Activated B cell treated with CpG ODN at 0.5 μM for 24 hours (primary cell): ENCODE measurements at regions not wholly inside any gene's neighbourhood (a gene's known extent, or its start where the extent isn't known, plus 50 kb on each side); places are given as distances from the start of the nearest gene placed in this dataset.

Source experiments
- ATAC-seq: fragments of 200-7000 bp; cut with Tn5 transposase; one replicate; pipeline ENCODE4 v1.10.0; 2021; ENCODE audit warnings: low read depth, mild to moderate bottlenecking, moderate library complexity
- CTCF ChIA-PET: fragments of 350-600 bp; sonication (Branson Sonifier 250); formaldehyde crosslinking; loops from one replicate; lab custom pipeline; 2021; ENCODE audit warnings: antibody characterized with exemption; lab: Charles Lee
- POLR2A ChIA-PET: fragments of 350-600 bp; sonication (Branson Sonifier 250); formaldehyde crosslinking; loops from one replicate; lab custom pipeline; 2021; ENCODE audit warnings: antibody characterized with exemption; lab: Charles Lee
- DNase-seq: peaks from one replicate; pipeline ENCODE4 v3.0.0; 2022
- H3K27ac Mint-ChIP-seq: one replicate; pipeline ENCODE4 v1.8.0; 2020; ENCODE audit warnings: mixed read lengths
- H3K27me3 Mint-ChIP-seq: one replicate; pipeline ENCODE4 v1.8.0; 2021; ENCODE audit warnings: mixed read lengths
- H3K36me3 Mint-ChIP-seq: one replicate; pipeline ENCODE4 v1.8.0; 2021; ENCODE audit warnings: low read depth, mixed read lengths
- H3K4me1 Mint-ChIP-seq: one replicate; pipeline ENCODE4 v1.8.0; 2021; ENCODE audit warnings: mixed read lengths
- H3K4me3 Mint-ChIP-seq: one replicate; pipeline ENCODE4 v1.8.0; 2020; ENCODE audit warnings: mild to moderate bottlenecking, mixed read lengths
- H3K9me3 Mint-ChIP-seq: one replicate; pipeline ENCODE4 v1.8.0; 2020; ENCODE audit warnings: mixed read lengths
- intact Hi-C: fragments of 100-400 bp; cut with micrococcal nuclease; formaldehyde crosslinking; loops from one replicate; pipeline ENCODE4 v1.15.1; 2024
- TF ChIP-seq, protein P1 (sequence below): fragments of 200-600 bp; IDR thresholded peaks from one replicate; pipeline ENCODE4 v1.8.0; 2022; ENCODE audit warnings: antibody characterized with exemption, mild to moderate bottlenecking

DNA sequence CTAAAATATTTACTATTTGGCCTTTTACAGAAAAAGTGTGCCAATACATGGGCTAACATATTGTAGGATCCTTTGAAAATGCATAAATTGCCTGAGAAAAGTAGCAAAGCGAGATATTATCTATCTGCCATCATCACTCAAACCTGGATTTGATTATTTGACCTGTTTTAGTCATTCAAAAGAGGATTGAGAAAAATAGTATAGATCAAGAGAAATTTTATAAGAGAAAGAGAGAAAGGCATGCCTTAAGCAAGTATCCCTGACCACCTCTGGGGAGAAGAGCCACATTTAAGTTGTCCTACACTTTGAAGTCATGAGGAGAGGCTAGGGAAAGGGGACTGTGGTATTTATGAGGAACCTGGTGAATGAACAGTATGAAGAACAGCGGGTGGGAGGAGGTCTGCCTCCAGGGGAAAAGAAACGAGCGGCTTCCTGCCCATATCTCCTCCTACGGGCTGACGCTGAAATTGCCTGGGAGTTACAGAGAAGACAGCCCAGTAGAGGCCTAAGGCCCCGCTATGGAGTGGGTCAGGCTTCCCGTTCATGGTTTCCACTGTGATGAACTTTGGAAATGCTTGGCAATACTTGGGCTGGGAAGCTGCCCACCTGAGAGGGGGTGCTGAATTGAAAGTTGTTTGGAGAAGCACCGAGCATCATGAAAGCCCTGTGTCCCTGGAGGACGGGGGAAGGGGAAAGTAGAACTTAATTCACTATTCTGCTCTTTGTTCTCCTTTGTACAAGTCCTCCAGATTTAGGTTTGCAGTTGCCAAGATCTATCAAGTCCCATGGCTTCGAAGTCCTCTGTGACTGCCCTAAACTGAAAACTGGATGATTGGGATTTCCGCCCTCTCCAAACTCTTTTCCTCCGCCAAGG is 106.9 kb upstream of the ACSL4 start:
- ChIA-PET POLR2A (interaction anchor here (0.7 kb wide), 1 partner anchor 15 kb away, joined by 3 read pairs; no protein-coding TSS in a partner anchor), CTCF (no interaction called here)
- Mint-ChIP-seq H3K9me3 (no peaks in the 10 kb centered on the region), H3K27ac (no peak overlapping the region), H3K4me3 (no peak overlapping the region), H3K27me3 (no peaks in the 10 kb centered on the region), H3K36me3 (no peaks in the 10 kb centered on the region), H3K4me1 (peaks cover 5% of the 10 kb centered on the region)
- no peak for ATAC-seq
- intact Hi-C loops: no loop called here
- no peak for DNase-seq
- TF ChIP-seq, protein P1, sequence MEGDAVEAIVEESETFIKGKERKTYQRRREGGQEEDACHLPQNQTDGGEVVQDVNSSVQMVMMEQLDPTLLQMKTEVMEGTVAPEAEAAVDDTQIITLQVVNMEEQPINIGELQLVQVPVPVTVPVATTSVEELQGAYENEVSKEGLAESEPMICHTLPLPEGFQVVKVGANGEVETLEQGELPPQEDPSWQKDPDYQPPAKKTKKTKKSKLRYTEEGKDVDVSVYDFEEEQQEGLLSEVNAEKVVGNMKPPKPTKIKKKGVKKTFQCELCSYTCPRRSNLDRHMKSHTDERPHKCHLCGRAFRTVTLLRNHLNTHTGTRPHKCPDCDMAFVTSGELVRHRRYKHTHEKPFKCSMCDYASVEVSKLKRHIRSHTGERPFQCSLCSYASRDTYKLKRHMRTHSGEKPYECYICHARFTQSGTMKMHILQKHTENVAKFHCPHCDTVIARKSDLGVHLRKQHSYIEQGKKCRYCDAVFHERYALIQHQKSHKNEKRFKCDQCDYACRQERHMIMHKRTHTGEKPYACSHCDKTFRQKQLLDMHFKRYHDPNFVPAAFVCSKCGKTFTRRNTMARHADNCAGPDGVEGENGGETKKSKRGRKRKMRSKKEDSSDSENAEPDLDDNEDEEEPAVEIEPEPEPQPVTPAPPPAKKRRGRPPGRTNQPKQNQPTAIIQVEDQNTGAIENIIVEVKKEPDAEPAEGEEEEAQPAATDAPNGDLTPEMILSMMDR: no peak

DNA sequence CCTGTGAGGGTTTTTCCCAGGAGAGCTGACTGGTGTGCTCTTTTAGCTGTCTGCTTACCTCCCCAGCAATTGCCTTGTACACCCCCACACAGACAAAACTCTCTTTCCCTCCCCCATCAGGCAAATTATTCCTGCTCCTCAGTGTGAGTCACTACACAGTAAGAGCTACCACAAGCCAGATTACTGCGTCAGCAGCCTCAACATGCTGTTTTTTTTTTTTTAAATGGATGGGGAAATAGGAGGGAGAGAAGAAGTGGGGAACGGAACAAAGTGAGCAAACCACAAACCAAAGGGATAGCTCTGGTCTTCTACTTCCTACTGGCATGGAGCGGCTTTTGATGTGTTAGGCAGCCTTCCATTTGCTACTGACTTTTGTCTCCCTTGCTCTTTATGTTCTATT is 107.5 kb upstream of the ACSL4 start:
- ChIA-PET CTCF (no interaction called here), POLR2A (interaction anchor here (0.7 kb wide), 1 partner anchor 14 kb away, joined by 3 read pairs; no protein-coding TSS in a partner anchor)
- DNase-seq (no peak), ATAC-seq (no peak)
- Mint-ChIP-seq H3K9me3 (no peaks in the 10 kb centered on the region), H3K36me3 (no peaks in the 10 kb centered on the region), H3K4me1 (peaks cover 5% of the 10 kb centered on the region), H3K27me3 (no peaks in the 10 kb centered on the region), H3K27ac (no peak overlapping the region), H3K4me3 (no peak overlapping the region)
- TF ChIP-seq, protein P1: no peak
- intact Hi-C loops: no loop called here

- ATAC-seq (no peak), DNase-seq (no peak)
- POLR2A ChIA-PET: no interaction called here
- TF ChIP-seq, protein P1: no peak
- no peaks in the 10 kb centered on the region for H3K9me3 Mint-ChIP-seq
- no peaks in the 10 kb centered on the region for H3K27me3 Mint-ChIP-seq
- no peaks in the 10 kb centered on the region for H3K36me3 Mint-ChIP-seq
- no peak overlapping the region for H3K4me3 Mint-ChIP-seq
- no peak overlapping the region for H3K27ac Mint-ChIP-seq
- peaks cover 5% of the 10 kb centered on the region for H3K4me1 Mint-ChIP-seq
- intact Hi-C loops: no loop called here
- CTCF ChIA-PET: no interaction called here
Observed at GRCh38 chrX:109841257-109841656, 108.2 kb upstream of the ACSL4 start.

DNA sequence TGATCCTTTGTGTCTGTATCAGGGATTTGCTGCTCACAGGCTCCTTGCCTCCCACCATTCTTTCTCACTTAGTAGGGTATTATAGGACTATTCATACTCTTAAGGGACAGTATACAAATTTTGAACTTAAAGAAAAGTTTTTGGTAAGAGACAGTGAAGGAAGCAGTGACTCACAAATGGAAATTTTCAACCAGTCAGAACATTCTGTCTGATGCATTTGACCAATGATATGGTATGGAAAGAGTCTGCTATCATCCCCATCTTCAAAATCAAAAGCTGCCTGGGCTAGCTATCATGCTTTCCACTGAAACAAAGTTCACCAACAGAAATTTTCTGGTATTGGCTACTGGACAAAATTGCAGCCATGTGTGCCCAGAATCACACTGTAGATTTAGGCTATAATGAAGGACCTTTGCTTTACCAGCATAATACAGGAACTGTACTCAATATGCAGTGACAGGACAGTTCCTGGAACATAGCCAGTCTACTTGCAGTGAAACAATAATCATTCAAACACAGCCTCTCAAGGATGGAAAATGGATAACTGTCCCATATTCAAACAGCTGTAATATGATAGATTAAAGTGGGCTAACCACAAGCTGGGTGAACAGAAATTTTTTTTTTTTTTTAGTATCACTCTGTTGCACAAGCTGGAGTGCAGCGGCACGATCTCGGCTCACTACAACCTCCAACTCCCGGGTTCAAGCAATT is 109.0 kb upstream of the ACSL4 start:
- no peaks in the 10 kb centered on the region for H3K36me3 Mint-ChIP-seq
- H3K27me3 Mint-ChIP-seq: no peaks in the 10 kb centered on the region
- no peak for ATAC-seq
- TF ChIP-seq, protein P1: no peak
- no peak overlapping the region for H3K27ac Mint-ChIP-seq
- no peak overlapping the region for H3K4me3 Mint-ChIP-seq
- no peaks in the 10 kb centered on the region for H3K9me3 Mint-ChIP-seq
- peaks cover 5% of the 10 kb centered on the region for H3K4me1 Mint-ChIP-seq
- CTCF ChIA-PET: interaction anchor here (1.4 to 1.7 kb wide), 2 partner anchors 15 to 49 kb away, joined by 4 to 5 read pairs; no protein-coding TSS in a partner anchor
- intact Hi-C loops: no loop called here
- POLR2A ChIA-PET: no interaction called here
- DNase-seq: no peak

- Mint-ChIP-seq H3K27ac (no peak overlapping the region), H3K4me1 (peaks cover 5% of the 10 kb centered on the region), H3K27me3 (no peaks in the 10 kb centered on the region), H3K36me3 (no peaks in the 10 kb centered on the region), H3K9me3 (no peaks in the 10 kb centered on the region), H3K4me3 (no peak overlapping the region)
- ATAC-seq (no peak), DNase-seq (no peak)
- CTCF ChIA-PET: interaction anchor here (1.4 to 1.7 kb wide), 2 partner anchors 14 to 48 kb away, joined by 4 to 5 read pairs; no protein-coding TSS in a partner anchor
- TF ChIP-seq, protein P1: no peak
- intact Hi-C loops: no loop called here
- POLR2A ChIA-PET: no interaction called here
Observed at GRCh38 chrX:109842611-109843010, 109.6 kb upstream of the ACSL4 start.
